ENCODE measurements at regions not wholly inside any gene's neighbourhood (a gene's known extent, or its start where the extent isn't known, plus 50 kb on each side); places are given as distances from the start of the nearest gene placed in this dataset.

DNA sequence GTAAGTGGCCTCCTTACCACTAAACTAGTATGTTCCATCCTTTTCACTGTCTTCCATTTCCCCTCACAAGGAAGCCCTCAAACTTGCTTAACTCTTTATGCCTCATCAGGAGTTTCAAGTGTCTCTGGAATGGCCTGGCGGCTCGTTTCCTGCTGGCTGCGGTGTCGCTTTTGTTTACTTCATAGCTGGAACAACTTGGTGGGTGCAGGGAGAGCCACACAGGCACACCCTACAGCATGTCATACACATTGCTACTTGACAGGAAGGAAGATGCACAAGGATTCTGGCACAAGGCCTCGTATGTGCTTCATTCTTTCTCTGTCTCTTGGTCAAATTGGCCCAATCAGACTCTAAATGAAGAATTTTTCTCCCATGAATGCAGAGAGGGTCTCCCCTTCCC lies 488.3 kb downstream of the FOXO1 start:
- no peak for DNase-seq

DNA sequence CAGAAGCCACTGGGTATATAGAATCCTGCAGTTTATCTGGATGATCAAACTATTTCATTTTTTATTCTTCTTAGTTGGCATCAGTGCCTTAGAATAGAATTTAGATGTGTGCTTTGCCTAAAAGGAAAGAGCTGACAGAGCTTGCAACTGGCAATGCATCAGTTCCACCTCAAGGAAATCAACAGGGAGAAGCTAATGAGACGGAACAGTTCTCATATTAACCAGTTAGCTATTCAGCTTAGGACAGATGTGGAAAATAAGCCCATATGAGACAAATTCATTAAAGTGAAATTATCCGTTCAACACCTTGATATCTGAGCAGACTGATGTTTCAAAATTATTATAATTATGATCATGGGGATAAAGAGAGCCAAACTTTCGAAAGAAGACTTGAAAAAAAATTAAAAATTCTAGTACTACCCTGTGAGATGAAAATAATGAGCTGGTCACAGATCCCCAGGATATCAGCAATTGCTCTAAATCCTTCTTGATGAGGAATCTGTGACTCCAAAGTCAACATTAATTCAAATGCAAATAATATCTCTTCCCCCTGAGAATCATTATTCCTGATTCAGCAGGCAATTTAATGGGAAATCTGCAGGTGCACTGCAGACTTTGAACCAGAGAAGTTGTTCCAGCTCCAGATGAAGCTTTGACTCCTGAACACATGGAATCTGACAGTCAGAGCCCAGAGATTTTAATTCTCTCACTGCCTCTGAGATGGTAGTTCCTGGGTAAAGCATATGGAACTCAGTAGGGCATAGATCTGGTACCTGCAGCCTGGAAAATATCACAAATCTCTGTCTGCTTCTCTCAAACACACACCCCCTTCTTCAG lies 486.8 kb downstream of the FOXO1 start:
- no peak for DNase-seq

DNA sequence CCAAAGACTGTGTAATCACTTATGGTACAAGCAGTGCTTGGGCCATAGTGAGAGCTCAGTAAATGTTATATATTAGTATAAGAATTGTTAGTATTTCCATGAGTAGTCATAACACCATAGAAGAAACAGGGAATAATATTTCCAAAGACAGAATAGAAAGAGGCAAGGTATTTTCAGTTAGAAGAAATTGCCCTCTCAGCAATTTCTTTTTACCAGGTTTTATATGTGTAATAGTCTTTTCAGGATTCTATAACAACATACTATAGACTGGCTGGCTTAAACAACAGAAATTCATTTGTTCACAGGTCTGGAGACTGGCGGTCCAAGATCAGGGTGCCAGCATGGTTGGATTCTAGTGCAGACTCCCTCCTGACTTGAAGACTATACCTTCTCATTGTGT lies 485.7 kb downstream of the FOXO1 start:
- no peak for DNase-seq

DNA sequence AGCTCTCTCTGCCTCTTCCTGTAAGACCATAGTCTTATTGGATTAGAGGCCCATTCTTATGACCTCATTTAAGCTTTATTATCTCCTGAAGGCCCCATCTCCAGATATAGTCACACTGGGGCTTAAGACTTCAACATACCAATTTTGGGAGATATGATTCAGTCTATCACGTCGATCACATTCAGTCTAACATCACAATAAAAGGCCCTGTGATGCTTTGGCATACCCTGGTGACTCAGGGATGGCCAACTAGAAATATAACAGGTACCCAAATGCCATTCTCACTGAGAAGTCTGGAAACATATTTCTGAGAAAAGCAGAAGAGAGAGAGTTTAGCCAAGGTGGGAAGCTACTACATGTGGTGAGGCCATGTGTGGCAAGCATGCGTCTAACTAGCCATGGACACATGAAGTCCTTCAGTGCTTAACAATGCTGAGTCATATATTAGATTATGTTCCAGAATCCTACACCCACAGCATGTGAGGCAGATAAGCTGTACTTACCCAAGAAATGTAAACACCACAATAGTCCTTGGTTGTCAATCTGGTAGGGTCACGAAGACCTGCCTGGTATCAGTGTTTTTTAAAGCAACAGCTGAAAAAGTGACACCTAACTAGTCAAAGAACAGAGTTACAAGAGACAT lies 485.1 kb downstream of the FOXO1 start:
- no peak for DNase-seq

DNA sequence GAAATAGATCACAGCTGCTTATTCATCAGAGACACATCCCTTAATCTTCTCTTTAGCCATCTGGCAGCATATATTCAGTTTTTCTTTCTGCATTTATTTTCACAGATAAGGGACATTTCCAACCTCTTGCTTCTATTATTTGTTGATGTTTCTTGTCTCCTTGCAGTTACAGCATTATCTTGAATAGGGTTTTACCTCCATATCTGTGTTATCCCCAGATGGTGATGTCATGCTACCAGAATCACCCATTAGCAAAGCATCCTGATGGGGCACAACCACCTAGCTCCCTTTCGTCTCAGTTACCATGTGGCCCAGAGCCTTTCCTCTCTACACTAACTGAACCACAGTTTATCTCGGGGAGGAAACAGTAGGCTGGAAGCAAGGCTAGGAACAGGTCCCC lies 483.9 kb downstream of the FOXO1 start:
- no peak for DNase-seq

DNA sequence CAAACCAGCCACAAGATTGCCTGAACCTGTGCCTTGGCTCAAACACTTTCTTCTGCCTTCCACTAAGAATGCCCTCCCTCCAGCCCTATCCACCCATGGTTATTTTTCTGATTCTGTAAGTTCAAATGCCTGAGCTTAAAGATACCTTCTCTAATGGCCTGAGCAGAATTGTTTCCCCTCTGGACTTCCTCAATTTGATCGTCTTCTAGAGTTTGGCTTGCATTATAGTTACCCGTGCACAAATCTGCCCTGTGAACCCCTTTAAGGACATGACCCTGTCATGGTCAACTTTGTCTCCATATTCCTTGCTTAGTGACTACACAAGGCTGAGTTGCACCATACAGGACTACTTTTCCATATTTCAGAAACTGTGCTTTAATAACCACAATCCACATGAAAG lies 481.0 kb downstream of the FOXO1 start:
- no peak for DNase-seq

DNA sequence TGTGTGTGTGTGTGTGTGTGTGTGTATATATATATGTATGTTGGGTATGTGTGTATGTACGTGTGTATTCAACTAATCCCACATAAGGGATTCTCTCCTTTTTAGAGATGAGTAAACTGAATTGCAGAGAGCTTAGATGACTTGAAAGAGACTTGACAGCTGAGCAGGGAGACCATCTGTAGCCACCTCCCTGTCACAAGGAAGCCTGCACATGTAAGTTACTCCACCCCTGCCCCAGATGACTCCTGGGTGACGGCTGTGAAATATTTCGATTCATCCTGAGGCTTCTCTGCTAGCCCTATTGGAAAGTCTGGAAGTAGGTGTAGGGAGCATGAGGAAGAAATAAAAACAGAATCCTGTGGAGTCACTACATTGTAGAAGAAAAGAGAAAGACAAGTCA lies 480.4 kb downstream of the FOXO1 start:
- no peak for DNase-seq

DNA sequence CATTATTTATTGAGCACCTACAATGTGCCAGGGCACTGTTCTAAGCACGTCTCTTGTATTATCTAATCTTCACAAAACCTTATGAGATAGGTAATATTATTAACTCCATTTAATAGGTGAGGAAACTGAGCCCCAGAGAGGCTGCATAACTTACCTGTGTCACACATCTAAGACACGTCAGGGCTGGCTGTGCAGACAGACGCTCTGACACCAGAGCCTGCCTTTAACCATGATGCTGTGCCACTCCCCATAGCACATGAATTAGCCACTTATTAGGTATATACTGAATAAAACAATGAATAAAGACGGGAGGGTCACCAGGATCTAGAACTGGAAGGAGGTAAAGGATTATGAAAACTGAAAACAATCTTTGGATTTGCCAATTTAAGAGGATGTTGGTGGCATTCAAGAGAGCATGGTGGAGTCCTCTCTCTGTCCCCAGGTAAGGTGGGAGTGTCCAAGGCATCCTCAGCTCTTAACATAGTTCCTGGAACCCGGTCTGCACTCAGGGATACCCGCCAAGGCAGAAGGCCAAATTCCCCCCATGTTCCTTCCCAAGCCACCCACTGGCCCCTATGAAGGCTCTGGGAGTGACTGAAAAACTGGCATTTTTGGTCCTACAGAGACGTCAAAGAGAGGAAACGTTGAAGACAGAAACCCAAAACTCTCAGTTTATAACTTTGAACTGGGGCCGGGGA lies 479.7 kb downstream of the FOXO1 start:
- DNase-seq, result no peak

DNA sequence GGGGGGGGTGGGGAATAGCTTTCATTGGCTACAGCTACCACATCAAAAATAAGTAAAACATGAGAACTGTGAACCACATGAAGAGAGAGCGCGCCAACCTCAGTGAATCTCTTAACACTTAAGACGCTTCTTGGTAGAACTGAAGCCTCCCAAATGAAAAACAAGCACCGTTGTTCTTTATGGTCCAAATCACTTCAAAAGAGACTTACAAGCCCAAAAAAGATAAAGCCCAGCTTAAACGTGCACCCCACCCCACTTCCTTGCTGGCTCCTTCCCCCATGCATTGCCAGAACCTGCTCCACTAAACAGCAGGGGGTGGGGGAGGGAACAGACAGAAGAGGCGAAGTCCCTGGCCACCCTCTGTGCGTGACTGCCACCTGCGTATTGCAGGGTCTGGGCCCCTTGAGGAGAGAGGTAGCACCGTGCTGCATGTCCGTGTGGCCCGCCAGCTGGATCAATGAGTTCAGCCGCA lies 479.1 kb downstream of the FOXO1 start:
- no peak for DNase-seq

DNA sequence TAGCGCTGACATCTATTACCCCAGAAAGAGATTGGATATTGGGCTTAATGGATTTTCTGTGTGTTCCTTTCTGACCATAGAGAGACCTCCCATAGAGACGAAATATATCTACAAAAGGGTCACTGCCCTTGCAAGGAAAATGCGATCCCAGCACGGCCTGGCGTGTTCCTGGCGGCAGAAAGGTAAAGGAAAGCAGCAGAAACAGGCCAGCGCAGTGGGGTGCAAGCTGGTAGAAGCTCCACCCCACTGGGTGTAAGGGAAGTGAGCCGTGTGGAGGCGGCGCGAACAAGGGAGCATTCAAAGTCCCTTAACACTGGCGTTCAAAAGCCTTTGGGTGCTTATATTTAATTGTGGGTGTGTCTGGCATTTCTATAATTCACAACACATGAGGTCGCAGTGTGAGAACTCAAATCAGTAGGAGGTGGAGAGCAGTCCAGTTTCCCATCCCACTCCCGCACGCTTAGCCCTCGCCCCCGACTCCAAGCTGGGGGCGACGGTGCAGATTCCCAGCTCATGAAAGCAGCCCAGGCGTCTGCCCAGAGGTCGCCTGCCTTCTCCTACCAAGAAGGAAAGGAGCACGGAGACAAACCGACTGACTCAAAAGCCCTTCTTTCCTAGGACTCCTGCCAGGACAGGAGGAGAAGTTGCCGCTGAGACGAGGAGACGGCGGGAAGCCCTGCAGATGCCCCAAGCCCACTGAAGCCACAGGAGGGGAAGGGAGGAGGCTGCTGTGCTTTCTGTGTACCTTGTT lies 478.4 kb downstream of the FOXO1 start:
- DNase-seq, result no peak

DNA sequence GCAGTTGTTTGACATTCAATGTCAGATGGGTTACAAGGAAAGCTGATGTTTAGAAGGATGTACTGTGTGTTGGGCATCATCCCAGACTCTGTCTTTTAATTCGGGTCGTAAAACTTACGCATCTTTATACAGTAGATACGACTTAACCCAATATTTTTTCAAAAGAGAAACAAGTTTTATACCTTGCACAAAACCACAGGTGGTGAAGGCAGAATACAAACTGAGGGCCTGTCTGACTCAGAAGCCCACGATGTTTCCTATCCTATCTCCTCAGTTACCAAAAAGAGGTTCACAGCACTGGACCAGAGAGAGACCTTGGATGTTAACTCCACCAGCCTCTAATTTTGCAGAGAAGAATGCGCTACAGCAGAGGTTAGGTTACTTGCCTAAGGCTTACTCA lies 477.0 kb downstream of the FOXO1 start:
- no peak for DNase-seq

DNA sequence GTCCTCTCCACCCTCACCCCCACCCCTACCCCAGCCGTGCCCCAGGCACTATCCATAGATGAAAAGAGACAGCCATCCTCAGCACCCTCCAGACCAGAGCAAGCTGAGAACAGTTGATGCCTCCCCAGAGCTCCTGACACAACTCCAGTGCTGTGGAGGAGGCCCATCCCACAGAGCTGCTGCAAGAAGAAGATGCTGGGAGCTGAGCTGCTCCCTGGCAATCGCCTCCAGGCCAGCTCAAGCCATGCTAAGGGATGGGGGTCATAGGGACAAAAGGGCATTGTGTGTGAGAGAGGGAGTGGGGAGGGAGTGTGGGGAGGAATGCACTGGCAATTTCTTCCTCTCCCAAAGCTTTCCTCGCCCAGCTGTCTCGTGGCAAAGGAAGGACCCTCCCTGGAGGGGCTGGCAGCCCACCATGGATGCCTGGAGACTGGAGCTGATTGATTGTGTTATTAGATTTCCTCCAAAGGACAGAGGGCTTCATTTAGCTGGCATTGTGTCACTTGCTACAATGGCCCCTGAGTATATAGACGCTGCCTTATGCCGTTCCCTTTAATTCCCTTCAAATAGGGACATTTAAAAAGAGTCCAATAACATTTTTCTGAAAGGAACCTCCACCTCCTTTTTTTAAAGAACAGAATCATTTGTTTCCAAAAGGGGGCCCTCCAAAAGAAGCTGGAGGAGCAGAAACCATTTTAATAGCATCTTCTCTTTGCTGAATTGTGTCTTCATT lies 476.4 kb downstream of the FOXO1 start:
- no peak for DNase-seq

DNA sequence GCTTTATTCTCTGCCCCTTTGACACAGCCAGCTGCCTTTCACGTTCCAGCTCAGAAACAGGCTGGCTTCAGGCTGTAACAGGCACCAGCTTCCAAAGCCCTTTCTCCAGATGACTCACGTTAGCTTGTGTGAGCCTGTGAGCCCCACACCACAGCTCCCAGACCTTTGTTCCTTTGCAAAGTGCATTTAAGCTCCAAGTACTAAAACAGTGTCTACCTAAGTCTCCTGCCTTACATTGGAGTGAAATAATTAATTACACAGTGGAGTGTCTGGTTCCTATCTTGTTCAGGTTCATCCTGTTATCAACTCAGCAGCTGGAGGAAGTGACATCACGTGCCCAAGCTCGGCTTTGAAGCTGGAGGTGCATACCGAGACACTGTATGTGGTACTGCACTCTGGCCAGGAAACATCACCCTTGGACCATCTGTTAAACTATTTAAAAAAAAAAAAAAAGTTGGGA lies 475.8 kb downstream of the FOXO1 start:
- no peak for DNase-seq

DNA sequence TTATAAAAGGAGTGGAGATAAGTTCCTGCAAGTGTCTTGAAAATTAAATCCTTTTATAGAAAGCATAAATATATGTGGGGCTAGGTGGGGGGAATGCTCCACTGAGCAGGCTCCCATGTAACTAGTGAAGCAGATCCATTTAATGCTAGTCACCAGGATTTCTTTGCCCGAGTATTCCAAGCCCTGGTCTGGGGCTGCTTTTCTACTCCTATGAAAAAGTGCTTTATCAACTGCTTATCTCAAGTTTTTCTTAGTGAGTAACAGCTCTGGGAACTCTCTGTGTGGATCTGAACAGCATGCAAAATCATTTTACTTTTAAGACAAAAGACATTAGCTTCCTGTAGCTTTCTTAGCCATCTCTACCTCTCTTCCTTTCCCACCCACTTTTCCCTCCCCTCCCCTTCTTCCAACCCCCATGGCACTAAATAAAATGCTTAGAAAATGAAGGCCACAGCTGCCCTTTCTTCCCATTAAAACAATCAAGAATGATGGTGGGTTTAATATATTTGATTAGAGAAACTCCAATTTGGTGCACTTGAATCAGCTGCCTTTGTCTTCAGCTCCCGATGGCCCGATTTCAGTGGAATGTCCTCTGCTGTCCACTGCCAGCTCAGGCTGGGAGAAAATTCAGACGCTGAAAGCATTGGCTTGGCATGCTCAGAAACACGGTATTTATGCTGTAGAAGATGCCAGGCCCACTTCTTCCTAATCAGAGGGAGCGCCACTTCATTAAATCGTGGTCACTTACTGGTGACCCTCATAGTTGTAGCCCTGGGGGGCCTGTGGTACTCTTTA lies 475.1 kb downstream of the FOXO1 start:
- no peak for DNase-seq

DNA sequence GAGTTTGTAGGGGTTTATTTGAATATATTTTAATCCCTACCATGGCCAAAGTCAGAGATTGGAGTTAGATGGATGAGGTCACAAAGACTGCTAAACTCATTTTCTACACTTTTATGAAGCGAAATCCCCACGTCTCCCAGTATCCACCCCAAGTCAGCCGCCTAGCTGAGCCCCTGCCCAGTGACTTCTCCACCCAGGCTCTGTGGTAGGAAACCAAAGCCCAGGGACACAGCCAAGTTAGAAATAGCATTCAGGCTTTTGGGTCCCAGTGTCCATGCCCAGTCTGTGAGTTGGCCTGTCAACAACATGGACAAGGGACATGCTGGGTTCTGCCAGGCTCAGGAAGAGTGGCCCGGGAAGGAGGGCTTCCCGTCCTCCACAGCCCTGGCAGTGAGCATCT lies 474.0 kb downstream of the FOXO1 start:
- no peak for DNase-seq

DNA sequence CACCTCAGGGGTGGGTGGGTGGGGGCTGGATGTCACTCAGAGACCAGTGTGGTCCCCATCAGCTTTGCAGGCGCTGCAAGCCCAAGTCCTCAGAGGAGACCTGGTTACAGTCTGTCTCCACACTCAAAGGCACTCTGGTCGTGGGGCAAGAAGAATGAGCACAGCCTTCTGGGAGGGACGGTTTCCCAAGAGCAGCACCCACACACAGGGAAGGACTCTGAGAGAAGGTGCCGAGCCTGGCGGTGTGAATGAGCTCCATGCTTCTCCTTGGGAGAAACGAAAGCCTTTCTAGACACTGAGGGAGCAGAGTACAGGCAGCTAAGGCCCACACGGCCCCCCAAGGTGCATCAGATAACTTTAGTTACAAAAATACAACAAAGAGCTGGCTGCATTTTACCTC lies 473.6 kb downstream of the FOXO1 start:
- DNase-seq, result no peak

DNA sequence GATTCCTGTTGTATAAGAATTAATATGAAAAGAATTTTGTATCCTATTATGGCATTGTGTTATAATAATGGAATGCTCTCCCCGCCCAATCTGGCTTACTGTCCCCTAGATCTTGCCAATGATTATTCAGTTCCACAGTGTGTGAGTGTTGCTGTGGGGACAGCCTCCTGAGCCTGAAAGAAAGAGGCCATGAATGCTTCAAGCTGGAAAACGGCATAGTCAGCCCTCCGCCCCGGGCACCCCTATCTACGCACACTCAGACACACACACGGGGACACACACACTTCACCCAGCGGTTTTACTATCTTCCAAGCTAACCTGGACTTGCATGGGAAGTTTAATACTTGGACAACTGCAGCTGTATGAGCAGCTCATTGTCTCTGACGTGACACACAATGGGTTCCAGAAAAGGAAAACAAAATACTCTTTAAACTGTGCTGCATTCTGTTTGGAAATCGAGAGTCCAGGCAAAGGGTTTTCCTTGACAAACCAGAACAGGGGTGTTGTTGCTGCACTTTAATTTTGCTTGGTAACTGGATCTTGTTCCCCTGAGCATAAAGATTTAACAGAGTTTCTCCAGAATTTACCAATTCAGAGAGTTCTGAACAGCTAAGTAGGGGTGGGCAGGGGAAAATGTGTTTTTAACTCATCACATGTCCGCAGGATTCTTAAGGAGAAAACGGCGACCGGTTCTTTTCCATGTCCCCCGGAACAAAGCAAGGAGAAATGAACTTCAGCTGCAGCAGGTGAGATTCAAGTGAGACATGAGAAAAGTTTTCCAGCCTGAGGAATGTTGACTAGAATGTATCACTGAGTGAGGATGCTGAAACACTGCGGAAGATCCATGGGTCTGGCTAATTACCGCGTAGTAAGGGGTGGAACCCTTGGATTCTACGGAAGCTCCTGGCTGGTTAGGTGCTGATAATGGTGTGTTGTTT lies 472.9 kb downstream of the FOXO1 start:
- DNase-seq, result no peak

DNA sequence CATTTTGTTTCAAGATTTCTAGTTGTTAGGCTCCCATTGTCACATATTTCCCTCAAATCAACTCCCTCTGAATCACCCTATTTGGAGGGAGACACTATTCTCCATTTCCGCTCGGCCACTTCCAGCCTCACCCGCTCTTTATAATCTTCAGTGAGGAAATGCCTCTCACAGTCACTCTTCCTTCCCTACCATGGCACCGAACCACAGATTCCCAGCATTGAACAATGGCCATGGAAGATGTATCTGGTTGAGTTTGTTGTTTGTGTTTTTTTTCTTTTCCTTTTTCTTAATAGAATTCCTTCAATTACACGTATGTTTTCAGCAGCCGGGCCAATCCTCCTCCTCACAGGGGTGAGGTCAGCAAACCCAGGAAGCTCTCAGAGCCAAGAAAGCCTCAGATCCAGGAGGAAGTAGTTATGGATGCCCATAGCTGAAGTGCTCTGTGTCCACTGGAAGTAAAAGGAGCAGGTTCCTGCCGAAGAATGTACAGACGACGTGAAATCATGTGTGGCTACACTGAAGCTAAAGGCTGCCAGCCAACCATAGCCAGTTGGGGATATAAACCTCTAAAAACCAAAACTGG lies 472.1 kb downstream of the FOXO1 start:
- DNase-seq, result no peak

DNA sequence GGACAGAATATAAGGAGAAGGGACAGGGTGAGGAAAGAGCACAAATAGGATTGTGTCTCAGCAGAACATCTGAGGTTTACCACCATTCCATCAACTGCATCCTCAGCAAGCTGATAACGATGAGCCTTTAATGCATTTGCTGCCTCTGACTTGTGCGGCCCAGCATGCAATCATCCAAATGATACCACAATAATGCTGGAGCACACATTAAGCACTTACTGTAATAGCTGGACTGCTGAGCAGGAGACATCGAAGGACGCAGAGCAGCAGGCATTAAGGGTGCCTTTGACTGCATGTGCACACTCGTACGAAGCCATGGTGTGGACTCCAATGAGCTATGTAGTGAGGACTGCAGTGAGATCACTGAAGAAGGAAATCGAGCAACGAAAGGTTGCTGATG lies 469.4 kb downstream of the FOXO1 start:
- no peak for DNase-seq
